Ovary (tissue), 7 donors: ENCODE measurements at regions not wholly inside any gene's neighbourhood (a gene's known extent, or its start where the extent isn't known, plus 50 kb on each side); places are given as distances from the start of the nearest gene placed in this dataset.

Experiments used
- DNase-seq, 5 donors: peaks; one replicate each; pipeline ENCODE4 v3.0.0-alpha.2; 2019 to 2020
- H3K27ac ChIP-seq, 2 donors: fragments of 200-600 bp; one replicate each; pipeline versions ENCODE4 v1.5.1 to v1.8.0; 2019 to 2022
- H3K27me3 ChIP-seq: fragments of 200-600 bp; one replicate; pipeline ENCODE4 v1.8.0; 2022
- H3K36me3 ChIP-seq: fragments of 200-600 bp; sonication (generic); one replicate; pipeline ENCODE4 v1.5.1; 2019
- H3K4me1 ChIP-seq: one replicate; pipeline ENCODE4 v1.8.1; 2013; ENCODE audit warnings: mild to moderate bottlenecking, moderate library complexity; ENCODE audit not compliant: insufficient read depth
- H3K4me3 ChIP-seq: fragments of 200-600 bp; sonication (generic); one replicate; pipeline ENCODE4 v1.5.1; 2017
- H3K9me3 ChIP-seq, 2 donors: fragments of 200-600 bp in 1 of 2; sonication (generic) in 1 of 2; one replicate each; pipeline versions ENCODE4 v1.5.1 to v1.8.1; 2013 to 2019; ENCODE audit warnings: mild to moderate bottlenecking in 1 of 2, moderate library complexity in 1 of 2
- EP300 ChIP-seq: sonication (generic); formaldehyde crosslinking; IDR thresholded peaks from one replicate; pipeline ENCODE4 v1.6.1; 2017; ENCODE audit warnings: antibody characterized with exemption
- POLR2A ChIP-seq: fragments of 450-650 bp; IDR thresholded peaks from one replicate; pipeline ENCODE4 v1.6.1; 2017; ENCODE audit warnings: antibody characterized with exemption, mild to moderate bottlenecking, moderate library complexity
- WGBS, 3 donors: extraction: QIAGEN DNeasy Blood & Tissue Kit in 1 of 3; methylation state at CpG; one replicate each; pipeline versions ENCODE4 v1.1.5 to v1.1.7; 2013 to 2017; 5-methylcytosine and 5-hydroxymethylcytosine counted together
- intact Hi-C, 4 donors: fragments of 100-400 bp; cut with DNase I; formaldehyde crosslinking; loops; one replicate each; pipeline versions ENCODE4 v1.11.0 to v1.15.1; 2022 to 2023
- TF ChIP-seq, protein P1 (sequence below), 3 donors: fragments of 450-650 bp in 2 of 3; fragments of 200-600 bp in 1 of 3; IDR thresholded peaks; one replicate each; pipeline versions ENCODE4 v1.5.1 to v1.8.0; 2016 to 2022; ENCODE audit warnings: antibody characterized with exemption in 3 of 3, mild to moderate bottlenecking in 1 of 3
- donor health status: DM: no; HTN: no; CAD: no; lungs with moderate emphysema.
- donor health status: DM: no; HTN: no; CAD: no.
- donor health status: Bipolar disorder and iron deficiency.
- donor health status: DM: no; HTN: no; CAD: no.
- donor health status: DM: yes; HTN: yes; CAD: no.

DNA sequence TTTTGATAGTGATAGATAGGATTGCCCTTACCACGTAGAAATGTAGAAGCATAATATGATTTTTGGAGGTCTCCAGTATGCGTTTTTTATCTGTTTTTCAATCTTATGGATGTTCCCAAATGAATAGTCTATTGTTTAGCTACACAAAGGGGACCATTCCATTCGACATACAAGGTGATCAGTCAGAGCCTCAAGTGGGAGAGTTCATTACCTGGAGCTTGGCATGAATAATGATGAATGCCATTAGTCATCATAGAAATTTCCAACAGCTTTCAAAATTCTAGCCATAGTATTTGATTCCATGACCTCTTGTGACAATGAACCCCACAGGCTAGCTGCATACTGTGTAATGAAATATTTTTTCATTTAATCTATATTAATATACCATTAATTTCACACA is 123.6 kb downstream of the PDHA2 start:
- Histone ChIP-seq H3K27ac (no peak overlapping the region), H3K4me1 (no peaks in the 10 kb centered on the region), H3K9me3 (no peaks in the 10 kb centered on the region), H3K27me3 (no peaks in the 10 kb centered on the region), H3K4me3 (no peak overlapping the region), H3K36me3 (no peaks in the 10 kb centered on the region)
- DNase-seq, result no peak
- TF ChIP-seq, protein P1, sequence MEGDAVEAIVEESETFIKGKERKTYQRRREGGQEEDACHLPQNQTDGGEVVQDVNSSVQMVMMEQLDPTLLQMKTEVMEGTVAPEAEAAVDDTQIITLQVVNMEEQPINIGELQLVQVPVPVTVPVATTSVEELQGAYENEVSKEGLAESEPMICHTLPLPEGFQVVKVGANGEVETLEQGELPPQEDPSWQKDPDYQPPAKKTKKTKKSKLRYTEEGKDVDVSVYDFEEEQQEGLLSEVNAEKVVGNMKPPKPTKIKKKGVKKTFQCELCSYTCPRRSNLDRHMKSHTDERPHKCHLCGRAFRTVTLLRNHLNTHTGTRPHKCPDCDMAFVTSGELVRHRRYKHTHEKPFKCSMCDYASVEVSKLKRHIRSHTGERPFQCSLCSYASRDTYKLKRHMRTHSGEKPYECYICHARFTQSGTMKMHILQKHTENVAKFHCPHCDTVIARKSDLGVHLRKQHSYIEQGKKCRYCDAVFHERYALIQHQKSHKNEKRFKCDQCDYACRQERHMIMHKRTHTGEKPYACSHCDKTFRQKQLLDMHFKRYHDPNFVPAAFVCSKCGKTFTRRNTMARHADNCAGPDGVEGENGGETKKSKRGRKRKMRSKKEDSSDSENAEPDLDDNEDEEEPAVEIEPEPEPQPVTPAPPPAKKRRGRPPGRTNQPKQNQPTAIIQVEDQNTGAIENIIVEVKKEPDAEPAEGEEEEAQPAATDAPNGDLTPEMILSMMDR (IDR thresholded peaks at IDR 0.05), result no peak
- TF ChIP-seq POLR2A (no peak), EP300 (no peak)
- 77 to 89% (median 79%) methylated on average over 3 of the region's 3 CpGs for WGBS, 3 donors
- intact Hi-C loops, result no loop called here

DNA sequence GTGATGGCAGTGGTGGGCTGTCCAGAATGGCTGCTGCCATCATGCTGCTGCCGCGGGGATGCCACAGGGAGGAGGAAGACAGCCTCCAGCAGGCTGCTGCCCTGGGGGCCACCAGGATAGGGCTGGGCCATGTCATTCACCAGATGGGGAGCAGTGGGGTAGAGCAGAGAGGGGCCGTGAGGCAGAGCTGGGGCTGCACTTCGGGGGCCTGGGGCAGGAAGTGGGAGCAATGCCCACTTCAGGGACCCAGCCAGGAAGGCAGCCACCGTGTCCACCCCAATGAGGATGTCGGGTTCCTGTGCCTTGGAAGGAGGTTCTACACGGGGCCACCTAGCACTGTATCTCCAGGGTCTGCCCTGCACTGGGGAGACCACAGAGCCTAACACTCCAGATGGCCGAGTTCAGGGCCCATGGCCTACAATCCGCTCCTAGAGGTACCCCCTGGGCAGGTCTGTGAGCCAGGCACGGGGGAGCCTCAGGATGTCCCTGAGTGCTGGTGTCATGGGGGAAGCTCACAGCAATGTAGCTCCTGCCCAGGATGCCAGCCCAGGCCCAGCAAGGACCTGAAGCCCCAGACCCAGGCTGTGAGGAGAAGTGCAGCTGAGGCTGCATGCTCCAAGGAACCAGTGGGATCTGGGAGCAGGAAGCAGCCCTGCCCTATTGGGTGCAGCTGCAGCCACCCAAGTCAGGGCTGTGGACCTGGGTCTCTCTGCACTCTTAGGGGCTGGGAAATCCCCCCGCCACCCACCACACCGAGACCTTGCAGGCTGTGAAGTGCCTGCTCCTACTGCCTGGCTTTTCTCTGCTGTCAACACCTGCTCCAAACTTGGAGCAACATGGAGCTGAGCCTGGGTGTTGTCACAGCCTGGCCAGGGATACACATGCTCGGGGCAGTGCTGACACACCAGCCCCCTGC is 140.3 kb downstream of the PDHA2 start:
- 92 to 95% (median 94%) methylated on average over 13 of the region's 13 CpGs for WGBS, 3 donors
- H3K27me3 ChIP-seq, result no peaks in the 10 kb centered on the region
- no peaks in the 10 kb centered on the region for H3K9me3 ChIP-seq
- H3K27ac ChIP-seq, result no peak overlapping the region
- intact Hi-C loops, result no loop called here
- H3K4me1 ChIP-seq, result no peaks in the 10 kb centered on the region
- H3K4me3 ChIP-seq, result no peak overlapping the region
- no peaks in the 10 kb centered on the region for H3K36me3 ChIP-seq
- TF ChIP-seq, protein P1 (IDR thresholded peaks at IDR 0.05), result no peak
- TF ChIP-seq EP300 (no peak), POLR2A (no peak)
- no peak for DNase-seq

DNA sequence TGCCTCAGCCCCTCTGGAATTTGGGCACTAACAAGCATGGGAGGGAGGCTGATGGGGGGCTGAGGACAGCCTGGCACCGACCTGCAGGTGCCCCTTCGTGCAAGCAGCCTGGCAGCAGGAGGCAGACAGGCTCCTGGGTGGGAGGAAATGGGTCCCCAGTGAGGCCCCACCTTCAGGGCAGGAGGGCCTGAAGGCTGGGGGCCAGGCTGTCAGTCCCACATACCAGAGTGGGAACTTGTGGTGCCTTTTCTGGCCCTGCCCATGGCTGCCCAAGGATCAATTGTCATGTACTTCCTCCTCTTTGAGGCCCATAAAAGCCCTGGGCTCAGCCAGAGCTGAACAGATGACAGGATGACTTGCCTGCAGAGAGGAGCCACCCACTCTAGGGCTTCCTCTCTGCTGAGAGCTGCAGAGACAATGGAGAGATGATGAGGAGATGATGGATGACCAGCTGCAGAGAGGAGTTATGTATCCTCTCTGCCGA is 141.0 kb downstream of the PDHA2 start:
- 88 to 94% (median 90%) methylated on average over 2 to 3 of the region's 3 CpGs for WGBS, 3 donors
- TF ChIP-seq, protein P1 (IDR thresholded peaks at IDR 0.05), result no peak
- Histone ChIP-seq H3K27me3 (no peaks in the 10 kb centered on the region), H3K36me3 (no peaks in the 10 kb centered on the region), H3K4me1 (no peaks in the 10 kb centered on the region), H3K9me3 (no peaks in the 10 kb centered on the region), H3K4me3 (no peak overlapping the region), H3K27ac (no peak overlapping the region)
- intact Hi-C loops, result no loop called here
- no peak for DNase-seq

DNA sequence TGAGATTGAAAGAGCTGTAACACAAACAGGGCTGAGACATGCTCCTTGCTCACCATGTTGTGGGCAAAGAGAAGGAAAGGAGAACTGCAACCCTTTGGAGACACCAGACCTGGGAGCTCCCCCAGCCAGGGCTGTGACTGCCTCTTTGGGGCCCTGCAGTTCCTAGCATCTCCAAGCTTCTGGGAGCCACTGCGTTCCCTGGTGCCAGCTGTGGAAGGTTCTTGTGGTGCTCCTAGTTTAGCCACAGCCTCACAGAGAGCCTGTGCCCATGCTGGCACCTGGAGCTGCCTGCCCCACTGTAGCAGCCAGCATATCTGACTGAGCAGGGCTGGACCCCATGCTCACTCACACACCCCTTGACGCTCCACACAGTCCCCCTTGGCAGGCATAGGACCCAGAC is 141.7 kb downstream of the PDHA2 start:
- Histone ChIP-seq H3K36me3 (no peaks in the 10 kb centered on the region), H3K4me3 (no peak overlapping the region), H3K27ac (no peak overlapping the region), H3K9me3 (no peaks in the 10 kb centered on the region), H3K4me1 (no peaks in the 10 kb centered on the region), H3K27me3 (no peaks in the 10 kb centered on the region)
- 84 to 89% (median 86%) methylated on average over 2 of the region's 2 CpGs for WGBS, 3 donors
- intact Hi-C loops, result no loop called here
- no peak for TF ChIP-seq EP300
- DNase-seq, result no peak

DNA sequence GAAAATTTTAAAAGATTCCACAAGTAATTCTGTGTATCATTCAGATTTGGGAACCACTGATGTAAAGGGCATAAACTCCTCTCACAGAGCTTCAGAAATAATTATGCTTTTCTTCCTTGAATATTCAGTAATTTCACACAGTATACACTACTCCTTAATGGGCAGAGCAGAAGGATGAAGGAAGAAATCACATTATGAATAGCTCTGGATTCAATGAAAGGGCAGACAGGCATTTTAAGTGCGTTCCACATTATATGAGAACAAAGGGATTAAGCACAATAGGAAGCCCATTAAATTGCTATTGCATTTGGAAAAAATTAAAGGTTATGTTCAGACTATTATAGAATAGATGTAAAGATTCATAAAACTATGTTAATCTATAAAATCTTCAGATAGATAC is 142.6 kb downstream of the PDHA2 start:
- intact Hi-C loops, result no loop called here
- Histone ChIP-seq H3K27ac (no peak overlapping the region), H3K4me3 (no peak overlapping the region), H3K36me3 (no peaks in the 10 kb centered on the region), H3K4me1 (no peaks in the 10 kb centered on the region), H3K9me3 (no peaks in the 10 kb centered on the region), H3K27me3 (no peaks in the 10 kb centered on the region)
- 80 to 92% (median 89%) methylated on average over 1 of the region's 1 CpG for WGBS, 3 donors
- no peak for DNase-seq
- TF ChIP-seq POLR2A (no peak), EP300 (no peak)
- TF ChIP-seq, protein P1 (IDR thresholded peaks at IDR 0.05), result no peak
